Panc1 (cell line): ENCODE measurements at regions not wholly inside any gene's neighbourhood (a gene's known extent, or its start where the extent isn't known, plus 50 kb on each side); places are given as distances from the start of the nearest gene placed in this dataset.

ENCODE experiments used
- CTCF ChIP-seq: fragments of 450-650 bp; IDR thresholded peaks from 2 replicates; pipeline ENCODE4 v1.5.1; 2017; ENCODE audit warnings: mild to moderate bottlenecking
- SIN3A ChIP-seq: IDR thresholded peaks from 2 replicates; pipeline ENCODE4 v1.6.1; 2012; ENCODE audit warnings: low read depth, mild to moderate bottlenecking, low read length, moderate library complexity, borderline replicate concordance; ENCODE audit not compliant: insufficient read depth

- TF ChIP-seq SIN3A = no peak
- TF ChIP-seq CTCF = no peak
Measured at GRCh38 chr3:21960033-21960432, 209.0 kb upstream of the ZNF385D start.
